GM19023 (cell line): ENCODE measurements at regions not wholly inside any gene's neighbourhood (a gene's known extent, or its start where the extent isn't known, plus 50 kb on each side); places are given as distances from the start of the nearest gene placed in this dataset.

Experiments
- ATAC-seq: cut with Tn5 transposase; IDR thresholded peaks from one replicate; pipeline ENCODE4 v1.9.1; 2021; ENCODE audit warnings: mild to moderate bottlenecking, moderate library complexity; ENCODE audit not compliant: unreplicated experiment

DNA sequence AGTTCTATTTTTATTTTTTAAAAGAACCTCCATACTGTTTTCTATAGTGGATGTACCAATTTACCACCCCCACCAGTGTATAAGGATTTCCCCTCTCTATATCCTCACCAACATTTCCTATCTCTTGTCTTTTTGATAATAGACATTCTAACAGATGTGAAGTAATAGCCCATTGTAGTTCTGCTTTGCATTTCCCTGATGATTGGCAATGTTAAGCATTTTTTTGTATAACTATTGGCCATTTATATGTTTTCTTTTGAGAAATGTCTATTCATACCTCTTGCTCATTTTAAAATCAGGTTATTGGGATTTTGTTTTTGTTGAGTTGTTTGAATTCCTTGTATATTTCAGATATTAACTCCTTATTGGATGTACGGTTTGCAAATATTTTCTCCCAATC lies 251.1 kb upstream of the HTR2C start:
- no peak for ATAC-seq

- ATAC-seq, result no peak
Measured at GRCh38 chrX:114334473-114334982, 249.4 kb upstream of the HTR2C start.

GRCh38 chrX:114338870-114339269 lies 245.0 kb upstream of the HTR2C start:
- ATAC-seq, result no peak

DNA sequence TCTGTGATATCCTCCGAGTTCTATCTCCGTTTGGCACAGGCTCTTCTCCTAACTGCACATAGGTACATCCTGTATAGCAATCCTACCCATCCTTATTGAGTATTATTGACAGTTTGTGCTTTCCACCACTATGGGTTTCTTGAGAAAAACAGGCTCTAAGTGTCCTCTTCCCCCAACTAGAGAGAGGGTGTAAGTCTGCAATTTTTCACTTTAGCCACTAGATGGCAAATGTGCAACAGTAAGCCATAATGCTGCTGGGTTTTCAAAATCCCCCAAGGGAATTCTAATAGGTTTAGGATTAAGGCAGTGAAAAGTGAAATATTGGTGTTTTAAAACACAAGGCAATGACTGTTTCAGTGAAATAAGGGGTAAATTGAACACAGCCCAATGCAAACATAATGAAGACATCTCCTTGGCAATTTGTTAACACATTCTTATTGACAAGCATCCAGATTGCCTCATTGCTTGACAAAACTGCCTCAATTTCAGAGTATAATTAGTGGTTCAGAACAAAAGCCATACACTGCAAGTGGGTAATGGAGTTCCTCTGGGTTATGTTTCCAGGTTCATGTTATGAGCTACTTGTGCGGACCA lies 239.0 kb upstream of the HTR2C start:
- ATAC-seq, result peak; percentile 94

DNA sequence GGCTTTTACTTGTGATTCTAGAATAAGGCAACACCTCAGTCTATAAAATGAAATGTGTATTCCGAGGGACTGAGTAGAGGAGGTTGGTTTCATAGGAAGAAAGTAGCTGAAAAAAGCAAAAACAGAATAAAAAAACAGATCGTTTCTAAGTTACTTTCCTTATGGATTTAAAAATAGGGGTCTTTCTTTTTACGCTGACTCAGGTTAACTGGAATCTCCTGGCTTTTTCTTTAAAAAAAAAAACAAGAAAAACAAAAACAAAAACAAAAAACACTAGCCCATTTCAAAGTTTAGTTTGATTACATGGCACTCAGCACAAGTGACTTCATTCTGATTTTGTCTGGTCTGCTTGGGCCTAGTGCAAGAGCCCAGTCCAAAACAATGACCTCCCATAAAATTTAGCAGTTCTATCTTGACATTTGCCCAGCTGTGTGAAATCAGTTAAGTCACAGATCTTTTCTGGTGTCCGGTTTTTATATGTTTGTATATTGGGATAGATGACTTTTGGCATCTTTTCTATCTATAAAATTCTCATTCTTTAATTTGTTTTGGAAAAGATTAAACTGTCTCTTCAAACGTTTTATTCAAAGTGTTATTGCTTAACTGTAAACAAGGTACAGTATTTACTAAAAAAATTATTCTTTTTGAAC lies 222.7 kb upstream of the HTR2C start:
- no peak for ATAC-seq

DNA sequence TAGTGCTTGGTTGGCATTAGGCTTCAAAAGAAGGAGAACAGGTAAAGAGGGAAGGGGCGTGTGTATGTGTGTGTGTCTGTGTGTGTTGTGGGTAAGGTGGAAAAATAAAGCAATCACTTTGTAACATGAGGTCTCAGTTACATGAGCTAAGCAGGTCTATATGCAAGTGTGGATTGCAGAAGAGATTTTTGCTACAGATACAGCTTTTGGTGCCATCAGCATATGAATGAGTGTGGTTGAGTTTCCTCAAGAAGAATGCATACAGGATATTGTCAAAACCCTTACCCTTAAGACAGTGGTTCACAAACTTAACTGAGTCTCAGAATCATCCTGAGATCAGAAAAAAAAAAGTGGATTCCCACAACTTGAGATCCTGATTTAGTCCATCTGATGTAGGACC lies 220.5 kb upstream of the HTR2C start:
- ATAC-seq, result no peak

- no peak for ATAC-seq
Measured at GRCh38 chrX:114365065-114365834, 218.6 kb upstream of the HTR2C start.

DNA sequence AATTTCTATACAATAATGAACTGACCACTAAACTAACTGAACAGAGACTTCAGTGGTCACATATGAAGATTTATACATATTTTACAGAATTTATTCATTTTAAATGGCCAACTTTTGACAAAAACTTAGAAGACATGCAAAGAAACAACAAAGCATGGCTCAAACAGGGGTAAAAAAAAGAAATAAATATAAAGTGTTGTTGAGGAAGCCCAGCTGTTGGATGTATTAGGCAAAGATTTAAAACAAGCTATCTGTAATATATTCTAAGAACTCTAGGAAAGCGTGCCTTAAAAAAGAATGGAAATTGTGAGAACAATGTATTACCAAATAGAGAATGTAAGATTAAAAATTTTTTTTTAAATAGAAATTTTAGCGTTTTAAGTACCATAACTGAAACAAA lies 210.9 kb upstream of the HTR2C start:
- ATAC-seq, result no peak

DNA sequence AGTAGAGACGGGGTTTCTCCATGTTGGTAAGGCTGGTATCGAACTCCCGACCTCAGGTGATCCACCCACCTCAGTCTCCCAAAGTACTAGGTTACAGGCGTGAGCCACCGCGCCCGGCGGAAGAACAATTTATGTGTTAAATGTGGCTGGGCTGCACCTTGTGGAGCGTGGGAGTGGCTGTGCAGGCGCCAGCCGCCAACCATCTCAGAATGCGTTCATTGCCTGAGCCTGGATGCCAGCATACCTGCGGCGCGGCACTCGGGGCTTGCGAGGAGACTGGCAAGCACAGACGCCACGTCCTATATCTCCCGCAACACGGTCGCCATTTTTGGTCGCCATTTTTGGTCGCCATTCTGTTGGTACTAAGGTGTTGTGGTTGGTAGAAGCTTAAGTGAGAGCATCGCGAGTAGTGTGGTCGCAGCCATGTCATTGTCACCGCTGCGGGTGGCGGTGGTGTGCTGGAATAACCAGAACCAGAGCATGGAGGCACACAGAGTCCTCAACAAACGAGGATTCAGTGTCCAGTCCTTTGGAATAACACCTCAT lies 193.6 kb upstream of the HTR2C start:
- ATAC-seq, result no peak
